SK-N-SH (cell line): ENCODE measurements at regions not wholly inside any gene's neighbourhood (a gene's known extent, or its start where the extent isn't known, plus 50 kb on each side); places are given as distances from the start of the nearest gene placed in this dataset.

ENCODE experiments used
- CTCF ChIA-PET: fragments of 300-600, 350-600 bp; formaldehyde crosslinking; extraction: SDS; loops from one replicate; lab custom pipeline; 2021; lab: Yijun Ruan, JAX
- POLR2A ChIA-PET: fragments of 350-600 bp; sonication (Branson Sonifier 250); formaldehyde crosslinking; extraction: SDS; loops from one replicate; lab custom pipeline; 2020; ENCODE audit warnings: antibody characterized with exemption, inconsistent platforms; lab: Yijun Ruan, JAX
- DNase-seq: peaks from one replicate; pipeline ENCODE4 v3.0.0; 2012
- H2AFZ ChIP-seq: fragments of 200-600 bp; sonication (generic); 2 replicates; pipeline ENCODE4 v1.8.1; 2016; ENCODE audit warnings: antibody characterized with exemption, mild to moderate bottlenecking, low read depth
- H3F3A ChIP-seq: fragments of 200-600 bp; sonication (generic); replicated peaks from 2 replicates; pipeline ENCODE3; 2016; ENCODE audit warnings: antibody characterized with exemption, mild to moderate bottlenecking; ENCODE audit not compliant: insufficient read depth
- H3K27ac ChIP-seq, 2 experiments: fragments of 200-500 bp in 1 of 2; fragments of 200-600 bp in 1 of 2; sonication (Bioruptor generic) in 1 of 2; sonication (generic), shearing (Covaris generic) in 1 of 2; 2 replicates each; pipeline versions ENCODE4 v1.5.1 to v1.6.1; 2014 to 2016; ENCODE audit warnings: low read depth in 2 of 2, inconsistent platforms in 1 of 2, low read length in 1 of 2, mild to moderate bottlenecking in 1 of 2, mixed read lengths in 1 of 2
- H3K27me3 ChIP-seq: fragments of 200-600 bp; sonication (generic), shearing (Covaris generic); 2 replicates; pipeline ENCODE4 v1.6.1; 2016; ENCODE audit warnings: mixed run types; ENCODE audit not compliant: insufficient read depth
- H3K36me3 ChIP-seq, 2 experiments: fragments of 200-500 bp in 1 of 2; fragments of 200-600 bp in 1 of 2; sonication (Bioruptor generic) in 1 of 2; sonication (generic) in 1 of 2; replicated peaks in 1 of 2; 2 replicates each; pipeline versions ENCODE3 to v1.5.1; 2014 to 2016; ENCODE audit warnings: low read length in 1 of 2, mild to moderate bottlenecking in 1 of 2; ENCODE audit not compliant: insufficient read depth in 2 of 2, control insufficient read depth in 1 of 2
- H3K4me1 ChIP-seq, 2 experiments: fragments of 200-500 bp in 1 of 2; fragments of 200-600 bp in 1 of 2; sonication (Bioruptor generic) in 1 of 2; sonication (generic), shearing (Covaris generic) in 1 of 2; 2 replicates each; pipeline versions ENCODE4 v1.5.1 to v1.6.1; 2014 to 2016; ENCODE audit warnings: low read depth in 1 of 2, low read length in 1 of 2, mixed run types in 1 of 2; ENCODE audit not compliant: insufficient read depth in 2 of 2, control insufficient read depth in 1 of 2
- H3K4me2 ChIP-seq: fragments of 200-600 bp; sonication (generic), shearing (Covaris generic); 2 replicates; pipeline ENCODE4 v1.6.1; 2017; ENCODE audit warnings: mixed run types
- H3K4me3 ChIP-seq, 2 experiments: fragments of 200-500 bp in 1 of 2; fragments of 200-600 bp in 1 of 2; sonication (Bioruptor generic) in 1 of 2; sonication (generic), shearing (Covaris generic) in 1 of 2; 2 replicates each; pipeline versions ENCODE4 v1.5.1 to v1.8.1; 2014 to 2016; ENCODE audit warnings: low read depth in 2 of 2, inconsistent platforms in 1 of 2, low read length in 1 of 2, mild to moderate bottlenecking in 1 of 2, mixed read lengths in 1 of 2, moderate library complexity in 1 of 2
- H3K79me2 ChIP-seq: fragments of 200-600 bp; sonication (generic); 2 replicates; pipeline ENCODE4 v1.8.1; 2017; ENCODE audit warnings: mild to moderate bottlenecking; ENCODE audit not compliant: insufficient read depth
- H3K9ac ChIP-seq: fragments of 200-600 bp; sonication (generic); 2 replicates; pipeline ENCODE4 v1.6.1; 2017; ENCODE audit warnings: mixed run types
- H3K9me2 ChIP-seq: fragments of 200-600 bp; sonication (generic); 2 replicates; pipeline ENCODE4 v1.6.1; 2017; ENCODE audit warnings: mixed run types
- H3K9me3 ChIP-seq: fragments of 200-600 bp; sonication (generic); 2 replicates; pipeline ENCODE4 v1.6.1; 2017; ENCODE audit warnings: mixed run types, mild to moderate bottlenecking, moderate library complexity
- H4K20me1 ChIP-seq: fragments of 200-600 bp; sonication (generic); 2 replicates; pipeline ENCODE4 v1.6.1; 2017; ENCODE audit warnings: mild to moderate bottlenecking, mixed run types; ENCODE audit not compliant: insufficient read depth
- EZH2phosphoT487 ChIP-seq: fragments of 200-600 bp; sonication (generic); IDR thresholded peaks from 2 replicates; pipeline ENCODE4 v1.6.1; 2017; ENCODE audit warnings: low read depth, mixed run types, mild to moderate bottlenecking, antibody characterized with exemption, moderate library complexity, borderline replicate concordance
- FOSL2 ChIP-seq: IDR thresholded peaks from 2 replicates; pipeline ENCODE4 v1.4.0; 2012; ENCODE audit warnings: low read depth, mild to moderate bottlenecking, moderate library complexity, borderline replicate concordance
- FOXJ3 ChIP-seq: sonication (generic); formaldehyde crosslinking; IDR thresholded peaks from 2 replicates; pipeline ENCODE4 v1.5.1; 2020; ENCODE audit warnings: mild to moderate bottlenecking, missing genetic modification reagents
- GABPA ChIP-seq: IDR thresholded peaks from 2 replicates; pipeline ENCODE4 v1.4.0; 2012; ENCODE audit warnings: low read depth, mild to moderate bottlenecking
- JUND ChIP-seq: IDR thresholded peaks from 2 replicates; pipeline ENCODE4 v1.4.0; 2012
- MXI1 ChIP-seq: IDR thresholded peaks from 2 replicates; pipeline ENCODE4 v1.6.1; 2012; ENCODE audit warnings: mild to moderate bottlenecking, low read depth, low read length, improper control_type of control experiment
- POLR2AphosphoS5 ChIP-seq: IDR thresholded peaks from 2 replicates; pipeline ENCODE4 v1.6.1; 2012; ENCODE audit warnings: low read depth, low read length
- RAD21 ChIP-seq: IDR thresholded peaks from 2 replicates; pipeline ENCODE4 v1.6.1; 2012; ENCODE audit warnings: mild to moderate bottlenecking, low read length
- RCOR1 ChIP-seq: fragments of 150-350 bp; IDR thresholded peaks from 2 replicates; pipeline ENCODE4 v1.6.1; 2017; ENCODE audit warnings: antibody characterized with exemption, low read length
- RXRA ChIP-seq: IDR thresholded peaks from 2 replicates; pipeline ENCODE4 v1.4.0; 2012; ENCODE audit warnings: low read depth, mild to moderate bottlenecking, borderline replicate concordance
- SMC3 ChIP-seq: IDR thresholded peaks from 2 replicates; pipeline ENCODE4 v1.6.1; 2012; ENCODE audit warnings: low read depth, low read length, improper control_type of control experiment
- TAF1 ChIP-seq: IDR thresholded peaks from 2 replicates; pipeline ENCODE4 v1.6.1; 2012; ENCODE audit warnings: low read depth, mild to moderate bottlenecking, low read length, moderate library complexity, borderline replicate concordance
- TCF12 ChIP-seq: IDR thresholded peaks from 2 replicates; pipeline ENCODE4 v1.4.0; 2012
- YY1 ChIP-seq: IDR thresholded peaks from 2 replicates; pipeline ENCODE4 v1.4.0; 2012; ENCODE audit warnings: low read depth, mild to moderate bottlenecking
- WGBS: methylation state at CpG from one replicate; pipeline ENCODE4 v1.1.6; 2017; ENCODE audit warnings: low lambda C conversion rate; 5-methylcytosine and 5-hydroxymethylcytosine counted together
- TF ChIP-seq, protein P1 (sequence below): fragments of 200-600 bp; sonication (generic); IDR thresholded peaks from 2 replicates; pipeline ENCODE4 v1.6.1; 2017; ENCODE audit warnings: antibody characterized with exemption, mild to moderate bottlenecking, moderate library complexity
- TF ChIP-seq, protein P2 (sequence below): IDR thresholded peaks from 2 replicates; pipeline ENCODE4 v1.4.0; 2012; ENCODE audit warnings: low read depth
- TF ChIP-seq, protein P3 (sequence below): IDR thresholded peaks from 2 replicates; pipeline ENCODE4 v1.6.1; 2012; ENCODE audit warnings: mild to moderate bottlenecking, low read depth, low read length, moderate library complexity

DNA sequence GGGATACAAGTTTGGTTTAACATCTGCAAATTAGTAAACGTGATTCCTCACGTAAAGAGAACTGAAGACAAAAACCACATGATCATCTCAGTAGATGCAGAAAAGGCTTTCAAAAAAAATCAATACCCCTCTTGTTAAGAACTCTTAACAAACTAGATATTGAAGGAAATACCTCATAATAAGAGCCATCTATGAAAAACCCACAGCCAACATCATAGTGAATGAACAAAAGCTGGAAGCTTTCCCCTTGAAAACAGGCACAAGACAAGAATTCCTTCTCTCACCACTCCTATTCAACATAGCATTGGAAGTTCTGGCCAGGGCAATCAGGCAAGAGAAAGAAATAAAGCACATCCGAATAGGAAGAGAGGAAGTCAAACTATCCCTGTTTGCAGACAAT is 160.5 kb downstream of the CSNK2A3 start:
- no peaks in the 10 kb centered on the region for H3K9me2 ChIP-seq
- no peak for DNase-seq
- no peaks in the 10 kb centered on the region for H3K79me2 ChIP-seq
- TF ChIP-seq JUND (no peak), TCF12 (no peak), SMC3 (no peak), GABPA (no peak), FOSL2 (no peak), POLR2AphosphoS5 (no peak), FOXJ3 (no peak), RXRA (no peak), RCOR1 (no peak), EZH2phosphoT487 (no peak), MXI1 (no peak), TAF1 (no peak), YY1 (no peak), RAD21 (no peak)
- TF ChIP-seq, protein P1, sequence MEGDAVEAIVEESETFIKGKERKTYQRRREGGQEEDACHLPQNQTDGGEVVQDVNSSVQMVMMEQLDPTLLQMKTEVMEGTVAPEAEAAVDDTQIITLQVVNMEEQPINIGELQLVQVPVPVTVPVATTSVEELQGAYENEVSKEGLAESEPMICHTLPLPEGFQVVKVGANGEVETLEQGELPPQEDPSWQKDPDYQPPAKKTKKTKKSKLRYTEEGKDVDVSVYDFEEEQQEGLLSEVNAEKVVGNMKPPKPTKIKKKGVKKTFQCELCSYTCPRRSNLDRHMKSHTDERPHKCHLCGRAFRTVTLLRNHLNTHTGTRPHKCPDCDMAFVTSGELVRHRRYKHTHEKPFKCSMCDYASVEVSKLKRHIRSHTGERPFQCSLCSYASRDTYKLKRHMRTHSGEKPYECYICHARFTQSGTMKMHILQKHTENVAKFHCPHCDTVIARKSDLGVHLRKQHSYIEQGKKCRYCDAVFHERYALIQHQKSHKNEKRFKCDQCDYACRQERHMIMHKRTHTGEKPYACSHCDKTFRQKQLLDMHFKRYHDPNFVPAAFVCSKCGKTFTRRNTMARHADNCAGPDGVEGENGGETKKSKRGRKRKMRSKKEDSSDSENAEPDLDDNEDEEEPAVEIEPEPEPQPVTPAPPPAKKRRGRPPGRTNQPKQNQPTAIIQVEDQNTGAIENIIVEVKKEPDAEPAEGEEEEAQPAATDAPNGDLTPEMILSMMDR: no peak
- TF ChIP-seq, protein P2, sequence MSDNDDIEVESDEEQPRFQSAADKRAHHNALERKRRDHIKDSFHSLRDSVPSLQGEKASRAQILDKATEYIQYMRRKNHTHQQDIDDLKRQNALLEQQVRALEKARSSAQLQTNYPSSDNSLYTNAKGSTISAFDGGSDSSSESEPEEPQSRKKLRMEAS: no peak
- TF ChIP-seq, protein P3, sequence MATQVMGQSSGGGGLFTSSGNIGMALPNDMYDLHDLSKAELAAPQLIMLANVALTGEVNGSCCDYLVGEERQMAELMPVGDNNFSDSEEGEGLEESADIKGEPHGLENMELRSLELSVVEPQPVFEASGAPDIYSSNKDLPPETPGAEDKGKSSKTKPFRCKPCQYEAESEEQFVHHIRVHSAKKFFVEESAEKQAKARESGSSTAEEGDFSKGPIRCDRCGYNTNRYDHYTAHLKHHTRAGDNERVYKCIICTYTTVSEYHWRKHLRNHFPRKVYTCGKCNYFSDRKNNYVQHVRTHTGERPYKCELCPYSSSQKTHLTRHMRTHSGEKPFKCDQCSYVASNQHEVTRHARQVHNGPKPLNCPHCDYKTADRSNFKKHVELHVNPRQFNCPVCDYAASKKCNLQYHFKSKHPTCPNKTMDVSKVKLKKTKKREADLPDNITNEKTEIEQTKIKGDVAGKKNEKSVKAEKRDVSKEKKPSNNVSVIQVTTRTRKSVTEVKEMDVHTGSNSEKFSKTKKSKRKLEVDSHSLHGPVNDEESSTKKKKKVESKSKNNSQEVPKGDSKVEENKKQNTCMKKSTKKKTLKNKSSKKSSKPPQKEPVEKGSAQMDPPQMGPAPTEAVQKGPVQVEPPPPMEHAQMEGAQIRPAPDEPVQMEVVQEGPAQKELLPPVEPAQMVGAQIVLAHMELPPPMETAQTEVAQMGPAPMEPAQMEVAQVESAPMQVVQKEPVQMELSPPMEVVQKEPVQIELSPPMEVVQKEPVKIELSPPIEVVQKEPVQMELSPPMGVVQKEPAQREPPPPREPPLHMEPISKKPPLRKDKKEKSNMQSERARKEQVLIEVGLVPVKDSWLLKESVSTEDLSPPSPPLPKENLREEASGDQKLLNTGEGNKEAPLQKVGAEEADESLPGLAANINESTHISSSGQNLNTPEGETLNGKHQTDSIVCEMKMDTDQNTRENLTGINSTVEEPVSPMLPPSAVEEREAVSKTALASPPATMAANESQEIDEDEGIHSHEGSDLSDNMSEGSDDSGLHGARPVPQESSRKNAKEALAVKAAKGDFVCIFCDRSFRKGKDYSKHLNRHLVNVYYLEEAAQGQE: no peak
- no peaks in the 10 kb centered on the region for H3K9me3 ChIP-seq
- no peaks in the 10 kb centered on the region for H3K36me3 ChIP-seq
- no peak overlapping the region for H3K27ac ChIP-seq
- H3K4me1 ChIP-seq: no peaks in the 10 kb centered on the region
- no peak overlapping the region for H3K4me3 ChIP-seq
- no peak overlapping the region for H3K9ac ChIP-seq
- no peak overlapping the region for H2AFZ ChIP-seq
- no peaks in the 10 kb centered on the region for H3K27me3 ChIP-seq
- POLR2A ChIA-PET: no interaction called here
- H3F3A ChIP-seq: no peaks in the 10 kb centered on the region
- WGBS: 12% methylated on average over 3 of the region's 3 CpGs
- no peaks in the 10 kb centered on the region for H4K20me1 ChIP-seq
- CTCF ChIA-PET: no interaction called here
- no peak overlapping the region for H3K4me2 ChIP-seq
